SK-N-SH (cell line): ENCODE measurements at regions not wholly inside any gene's neighbourhood (a gene's known extent, or its start where the extent isn't known, plus 50 kb on each side); places are given as distances from the start of the nearest gene placed in this dataset.

Experiments
- CTCF ChIA-PET: fragments of 300-600, 350-600 bp; formaldehyde crosslinking; extraction: SDS; loops from one replicate; lab custom pipeline; 2021; lab: Yijun Ruan, JAX
- POLR2A ChIA-PET: fragments of 350-600 bp; sonication (Branson Sonifier 250); formaldehyde crosslinking; extraction: SDS; loops from one replicate; lab custom pipeline; 2020; ENCODE audit warnings: antibody characterized with exemption, inconsistent platforms; lab: Yijun Ruan, JAX
- DNase-seq: peaks from one replicate; pipeline ENCODE4 v3.0.0; 2012
- H2AFZ ChIP-seq: fragments of 200-600 bp; sonication (generic); 2 replicates; pipeline ENCODE4 v1.8.1; 2016; ENCODE audit warnings: antibody characterized with exemption, mild to moderate bottlenecking, low read depth
- H3F3A ChIP-seq: fragments of 200-600 bp; sonication (generic); replicated peaks from 2 replicates; pipeline ENCODE3; 2016; ENCODE audit warnings: antibody characterized with exemption, mild to moderate bottlenecking; ENCODE audit not compliant: insufficient read depth
- H3K27ac ChIP-seq, 2 experiments: fragments of 200-500 bp in 1 of 2; fragments of 200-600 bp in 1 of 2; sonication (Bioruptor generic) in 1 of 2; sonication (generic), shearing (Covaris generic) in 1 of 2; 2 replicates each; pipeline versions ENCODE4 v1.5.1 to v1.6.1; 2014 to 2016; ENCODE audit warnings: low read depth in 2 of 2, inconsistent platforms in 1 of 2, low read length in 1 of 2, mild to moderate bottlenecking in 1 of 2, mixed read lengths in 1 of 2
- H3K27me3 ChIP-seq: fragments of 200-600 bp; sonication (generic), shearing (Covaris generic); 2 replicates; pipeline ENCODE4 v1.6.1; 2016; ENCODE audit warnings: mixed run types; ENCODE audit not compliant: insufficient read depth
- H3K36me3 ChIP-seq, 2 experiments: fragments of 200-500 bp in 1 of 2; fragments of 200-600 bp in 1 of 2; sonication (Bioruptor generic) in 1 of 2; sonication (generic) in 1 of 2; replicated peaks in 1 of 2; 2 replicates each; pipeline versions ENCODE3 to v1.5.1; 2014 to 2016; ENCODE audit warnings: low read length in 1 of 2, mild to moderate bottlenecking in 1 of 2; ENCODE audit not compliant: insufficient read depth in 2 of 2, control insufficient read depth in 1 of 2
- H3K4me1 ChIP-seq, 2 experiments: fragments of 200-500 bp in 1 of 2; fragments of 200-600 bp in 1 of 2; sonication (Bioruptor generic) in 1 of 2; sonication (generic), shearing (Covaris generic) in 1 of 2; 2 replicates each; pipeline versions ENCODE4 v1.5.1 to v1.6.1; 2014 to 2016; ENCODE audit warnings: low read depth in 1 of 2, low read length in 1 of 2, mixed run types in 1 of 2; ENCODE audit not compliant: insufficient read depth in 2 of 2, control insufficient read depth in 1 of 2
- H3K4me2 ChIP-seq: fragments of 200-600 bp; sonication (generic), shearing (Covaris generic); 2 replicates; pipeline ENCODE4 v1.6.1; 2017; ENCODE audit warnings: mixed run types
- H3K4me3 ChIP-seq, 2 experiments: fragments of 200-500 bp in 1 of 2; fragments of 200-600 bp in 1 of 2; sonication (Bioruptor generic) in 1 of 2; sonication (generic), shearing (Covaris generic) in 1 of 2; 2 replicates each; pipeline versions ENCODE4 v1.5.1 to v1.8.1; 2014 to 2016; ENCODE audit warnings: low read depth in 2 of 2, inconsistent platforms in 1 of 2, low read length in 1 of 2, mild to moderate bottlenecking in 1 of 2, mixed read lengths in 1 of 2, moderate library complexity in 1 of 2
- H3K79me2 ChIP-seq: fragments of 200-600 bp; sonication (generic); 2 replicates; pipeline ENCODE4 v1.8.1; 2017; ENCODE audit warnings: mild to moderate bottlenecking; ENCODE audit not compliant: insufficient read depth
- H3K9ac ChIP-seq: fragments of 200-600 bp; sonication (generic); 2 replicates; pipeline ENCODE4 v1.6.1; 2017; ENCODE audit warnings: mixed run types
- H3K9me2 ChIP-seq: fragments of 200-600 bp; sonication (generic); 2 replicates; pipeline ENCODE4 v1.6.1; 2017; ENCODE audit warnings: mixed run types
- H3K9me3 ChIP-seq: fragments of 200-600 bp; sonication (generic); 2 replicates; pipeline ENCODE4 v1.6.1; 2017; ENCODE audit warnings: mixed run types, mild to moderate bottlenecking, moderate library complexity
- H4K20me1 ChIP-seq: fragments of 200-600 bp; sonication (generic); 2 replicates; pipeline ENCODE4 v1.6.1; 2017; ENCODE audit warnings: mild to moderate bottlenecking, mixed run types; ENCODE audit not compliant: insufficient read depth
- ELF1 ChIP-seq: IDR thresholded peaks from 2 replicates; pipeline ENCODE4 v1.4.0; 2012
- EP300 ChIP-seq, 2 experiments: IDR thresholded peaks; 2 replicates each; pipeline versions ENCODE4 v1.4.0 to v1.6.1; 2012; ENCODE audit warnings: borderline replicate concordance in 1 of 2, low read depth in 1 of 2, low read length in 1 of 2
- EZH2phosphoT487 ChIP-seq: fragments of 200-600 bp; sonication (generic); IDR thresholded peaks from 2 replicates; pipeline ENCODE4 v1.6.1; 2017; ENCODE audit warnings: low read depth, mixed run types, mild to moderate bottlenecking, antibody characterized with exemption, moderate library complexity, borderline replicate concordance
- FOSL2 ChIP-seq: IDR thresholded peaks from 2 replicates; pipeline ENCODE4 v1.4.0; 2012; ENCODE audit warnings: low read depth, mild to moderate bottlenecking, moderate library complexity, borderline replicate concordance
- FOXJ3 ChIP-seq: sonication (generic); formaldehyde crosslinking; IDR thresholded peaks from 2 replicates; pipeline ENCODE4 v1.5.1; 2020; ENCODE audit warnings: mild to moderate bottlenecking, missing genetic modification reagents
- FOXM1 ChIP-seq: IDR thresholded peaks from 2 replicates; pipeline ENCODE4 v1.4.0; 2012; ENCODE audit warnings: low read depth, mild to moderate bottlenecking
- GATA2 ChIP-seq: sonication (generic); formaldehyde crosslinking; IDR thresholded peaks from 2 replicates; pipeline ENCODE4 v1.5.0; 2020; ENCODE audit warnings: mild to moderate bottlenecking, missing genetic modification reagents
- IRF3 ChIP-seq: fragments of 150-350 bp; IDR thresholded peaks from 2 replicates; pipeline ENCODE4 v1.6.1; 2016; ENCODE audit warnings: mild to moderate bottlenecking, low read depth, low read length
- MAX ChIP-seq: IDR thresholded peaks from 2 replicates; pipeline ENCODE4 v1.4.0; 2012; ENCODE audit warnings: low read depth
- MEF2A ChIP-seq: IDR thresholded peaks from 2 replicates; pipeline ENCODE4 v1.4.0; 2012; ENCODE audit warnings: low read depth, borderline replicate concordance
- NFIC ChIP-seq: IDR thresholded peaks from 2 replicates; pipeline ENCODE4 v1.4.0; 2012; ENCODE audit warnings: borderline replicate concordance
- POLR2AphosphoS5 ChIP-seq: IDR thresholded peaks from 2 replicates; pipeline ENCODE4 v1.6.1; 2012; ENCODE audit warnings: low read depth, low read length
- RAD21 ChIP-seq: IDR thresholded peaks from 2 replicates; pipeline ENCODE4 v1.6.1; 2012; ENCODE audit warnings: mild to moderate bottlenecking, low read length
- RFX5 ChIP-seq: IDR thresholded peaks from 2 replicates; pipeline ENCODE4 v1.6.1; 2012; ENCODE audit warnings: mild to moderate bottlenecking, improper control_type of control experiment, low read length
- RXRA ChIP-seq: IDR thresholded peaks from 2 replicates; pipeline ENCODE4 v1.4.0; 2012; ENCODE audit warnings: low read depth, mild to moderate bottlenecking, borderline replicate concordance
- USF1 ChIP-seq: IDR thresholded peaks from 2 replicates; pipeline ENCODE4 v1.4.0; 2012; ENCODE audit warnings: low read depth, borderline replicate concordance
- USF2 ChIP-seq: fragments of 150-350 bp; IDR thresholded peaks from 2 replicates; pipeline ENCODE4 v1.6.1; 2017; ENCODE audit warnings: antibody characterized with exemption, low read length, low read depth, borderline replicate concordance
- WGBS: methylation state at CpG from one replicate; pipeline ENCODE4 v1.1.6; 2017; ENCODE audit warnings: low lambda C conversion rate; 5-methylcytosine and 5-hydroxymethylcytosine counted together

- 66% methylated on average over 2 of the region's 2 CpGs for WGBS
Measured at GRCh38 chr21:24323536-24323935, 1283.7 kb downstream of the MRPL39 start.

GRCh38 chr21:24316277-24316922 is 1290.9 kb downstream of the MRPL39 start:
- Histone ChIP-seq H2AFZ (no peak overlapping the region; the same call in 1 of the 2 replicates), H3K27me3 (no peaks in the 10 kb centered on the region), H3K9me3 (no peaks in the 10 kb centered on the region), H3K79me2 (no peaks in the 10 kb centered on the region), H3K4me3 (no peak overlapping the region), H3K36me3 (no peaks in the 10 kb centered on the region), H3K9ac (no peak overlapping the region), H3K27ac (no peak overlapping the region), H4K20me1 (no peaks in the 10 kb centered on the region), H3K4me1 (no peaks in the 10 kb centered on the region), H3F3A (no peaks in the 10 kb centered on the region), H3K9me2 (no peaks in the 10 kb centered on the region), H3K4me2 (no peak overlapping the region)
- WGBS: 29% methylated on average over 1 of the region's 1 CpG
- ChIA-PET POLR2A (no interaction called here), CTCF (no interaction called here)
- no peak for TF ChIP-seq IRF3
- no peak for TF ChIP-seq FOXM1
- no peak for TF ChIP-seq POLR2AphosphoS5
- TF ChIP-seq USF1: no peak
- TF ChIP-seq RFX5: no peak
- TF ChIP-seq RAD21: no peak
- no peak for TF ChIP-seq NFIC
- TF ChIP-seq MEF2A: no peak
- TF ChIP-seq MAX: no peak
- TF ChIP-seq EZH2phosphoT487: no peak
- no peak for TF ChIP-seq ELF1
- DNase-seq: no peak

More at GRCh38 chr21:24323536-24323935, 1283.7 kb downstream of the MRPL39 start:
- no peak overlapping the region for H3K4me2 ChIP-seq
- no peak overlapping the region for H3K4me3 ChIP-seq
- CTCF ChIA-PET: no interaction called here
- no peaks in the 10 kb centered on the region for H3K27me3 ChIP-seq
- no peaks in the 10 kb centered on the region for H3K9me3 ChIP-seq
- TF ChIP-seq USF1 (no peak), FOXJ3 (no peak), ELF1 (no peak), EP300 (IDR thresholded peaks at IDR 0.05; ENCODE audit: borderline replicate concordance in 1 of 2, low read depth in 1 of 2, low read length in 1 of 2) (no peak), USF2 (no peak), GATA2 (CRISPR knock-in tag) (no peak), RXRA (no peak), POLR2AphosphoS5 (no peak), FOSL2 (no peak), MEF2A (no peak)
- TF ChIP-seq, all 33 proteins: peak for 0
- Histone ChIP-seq H4K20me1 (no peaks in the 10 kb centered on the region), H3K36me3 (no peaks in the 10 kb centered on the region), H3K4me1 (no peaks in the 10 kb centered on the region), H3K79me2 (no peaks in the 10 kb centered on the region), H3K9ac (no peak overlapping the region), H3K27ac (no peak overlapping the region), H3K9me2 (no peaks in the 10 kb centered on the region), H3F3A (no peaks in the 10 kb centered on the region), H2AFZ (no peak overlapping the region)
- no peak for DNase-seq
- POLR2A ChIA-PET: no interaction called here
